H9 (cell line): ENCODE measurements at regions not wholly inside any gene's neighbourhood (a gene's known extent, or its start where the extent isn't known, plus 50 kb on each side); places are given as distances from the start of the nearest gene placed in this dataset.

Experiments used
- DNase-seq: peaks from one replicate; pipeline ENCODE4 v3.0.0-alpha.2; 2017
- H2AFZ ChIP-seq: one replicate; pipeline ENCODE4 v1.6.1; 2013; ENCODE audit warnings: mild to moderate bottlenecking, low read length, control low read depth, moderate library complexity
- H2AK5ac ChIP-seq: 2 replicates; pipeline ENCODE4 v1.6.1; 2013; ENCODE audit warnings: low read length, control low read depth, mixed read lengths; ENCODE audit not compliant: insufficient read length
- H2BK120ac ChIP-seq: one replicate; pipeline ENCODE4 v1.6.1; 2013; ENCODE audit warnings: low read depth, mild to moderate bottlenecking, low read length, control low read depth, inconsistent platforms; ENCODE audit not compliant: poor library complexity, severe bottlenecking
- H2BK12ac ChIP-seq: 2 replicates; pipeline ENCODE4 v1.6.1; 2013; ENCODE audit warnings: low read length, control low read depth, mixed read lengths, low read depth; ENCODE audit not compliant: insufficient read length
- H2BK15ac ChIP-seq: 2 replicates; pipeline ENCODE4 v1.6.1; 2013; ENCODE audit warnings: low read depth, low read length, control low read depth
- H2BK20ac ChIP-seq: one replicate; pipeline ENCODE4 v1.6.1; 2013; ENCODE audit warnings: low read depth, mild to moderate bottlenecking, low read length, control low read depth, inconsistent platforms; ENCODE audit not compliant: poor library complexity, severe bottlenecking
- H2BK5ac ChIP-seq: 2 replicates; pipeline ENCODE4 v1.6.1; 2013; ENCODE audit warnings: low read length, control low read depth, mixed read lengths; ENCODE audit not compliant: insufficient read length
- H3K14ac ChIP-seq: 2 replicates; pipeline ENCODE4 v1.6.1; 2013; ENCODE audit warnings: low read length, control low read depth; ENCODE audit not compliant: insufficient read depth
- H3K18ac ChIP-seq: 2 replicates; pipeline ENCODE4 v1.6.1; 2013; ENCODE audit warnings: low read depth, mild to moderate bottlenecking, mixed read lengths, low read length, control low read depth; ENCODE audit not compliant: insufficient read length
- H3K23ac ChIP-seq: 2 replicates; pipeline ENCODE4 v1.6.1; 2013; ENCODE audit warnings: low read length, control low read depth, mixed read lengths, low read depth; ENCODE audit not compliant: insufficient read length
- H3K23me2 ChIP-seq: 2 replicates; pipeline ENCODE4 v1.6.1; 2013; ENCODE audit warnings: low read depth, mild to moderate bottlenecking, mixed read lengths, low read length, control low read depth; ENCODE audit not compliant: insufficient read length, poor library complexity, severe bottlenecking
- H3K27ac ChIP-seq: 2 replicates; pipeline ENCODE4 v1.5.1; 2013; ENCODE audit warnings: low read length, control low read depth, mixed read lengths, low read depth; ENCODE audit not compliant: insufficient read length
- H3K27me3 ChIP-seq: 2 replicates; pipeline ENCODE4 v1.6.1; 2013; ENCODE audit warnings: low read length, control low read depth, inconsistent platforms; ENCODE audit not compliant: insufficient read depth
- H3K4ac ChIP-seq: 2 replicates; pipeline ENCODE4 v1.6.1; 2013; ENCODE audit warnings: low read depth, mild to moderate bottlenecking, control low read depth, inconsistent platforms, low read length, moderate library complexity
- H3K4me1 ChIP-seq: 2 replicates; pipeline ENCODE4 v1.6.1; 2013; ENCODE audit warnings: low read length, control low read depth, inconsistent platforms; ENCODE audit not compliant: insufficient read depth
- H3K4me2 ChIP-seq: 2 replicates; pipeline ENCODE4 v1.6.1; 2013; ENCODE audit warnings: low read length, control low read depth, mixed read lengths; ENCODE audit not compliant: insufficient read length, insufficient read depth
- H3K56ac ChIP-seq: 2 replicates; pipeline ENCODE4 v1.6.1; 2013; ENCODE audit warnings: low read depth, mild to moderate bottlenecking, mixed read lengths, low read length, control low read depth; ENCODE audit not compliant: insufficient read length
- H3K79me1 ChIP-seq: 2 replicates; pipeline ENCODE4 v1.6.1; 2013; ENCODE audit warnings: low read depth, mild to moderate bottlenecking, moderate library complexity, low read length, control low read depth, inconsistent platforms; ENCODE audit not compliant: insufficient read depth, poor library complexity, severe bottlenecking
- H3K79me2 ChIP-seq: 2 replicates; pipeline ENCODE4 v1.6.1; 2013; ENCODE audit warnings: low read length, control low read depth, inconsistent platforms; ENCODE audit not compliant: insufficient read depth
- H3K9ac ChIP-seq: 2 replicates; pipeline ENCODE4 v1.6.1; 2013; ENCODE audit warnings: low read length, control low read depth, mixed read lengths; ENCODE audit not compliant: insufficient read length; ENCODE audit errors: extremely low read depth
- H3K9me3 ChIP-seq: one replicate; pipeline ENCODE4 v1.6.1; 2013; ENCODE audit warnings: low read depth, low read length, inconsistent platforms; ENCODE audit not compliant: control insufficient read depth
- H3T11ph ChIP-seq: one replicate; pipeline ENCODE4 v1.6.1; 2013; ENCODE audit warnings: mild to moderate bottlenecking, low read length, control low read depth, inconsistent platforms
- H4K20me1 ChIP-seq: one replicate; pipeline ENCODE4 v1.6.1; 2013; ENCODE audit not compliant: control insufficient read depth, insufficient read length, insufficient read depth
- H4K5ac ChIP-seq: 2 replicates; pipeline ENCODE4 v1.6.1; 2013; ENCODE audit warnings: low read depth, mild to moderate bottlenecking, mixed read lengths, low read length, control low read depth; ENCODE audit not compliant: insufficient read length
- H4K8ac ChIP-seq: replicated peaks from 2 replicates; pipeline ENCODE4 v1.6.1; 2013; ENCODE audit warnings: low read length, control low read depth, mixed read lengths, low read depth; ENCODE audit not compliant: insufficient read length
- H4K91ac ChIP-seq: 2 replicates; pipeline ENCODE4 v1.6.1; 2013; ENCODE audit warnings: low read depth, mild to moderate bottlenecking, moderate library complexity, mixed read lengths, low read length, control low read depth; ENCODE audit not compliant: insufficient read length
- H3K27ac Mint-ChIP-seq, 3 experiments: 2 replicates in 2 of 3; 3 replicates in 1 of 3; pipeline ENCODE4 v1.8.0; 2020 to 2021; ENCODE audit warnings: mixed read lengths in 3 of 3, mild to moderate bottlenecking in 1 of 3, moderate library complexity in 1 of 3
- H3K27me3 Mint-ChIP-seq: 2 replicates; pipeline ENCODE4 v1.8.0; 2021; ENCODE audit warnings: low read depth, mild to moderate bottlenecking, moderate library complexity, mixed read lengths
- H3K36me3 Mint-ChIP-seq, 3 experiments: 2 replicates in 2 of 3; 3 replicates in 1 of 3; pipeline ENCODE4 v1.8.0; 2020 to 2021; ENCODE audit warnings: low read depth in 3 of 3, mixed read lengths in 3 of 3; ENCODE audit not compliant: insufficient read depth in 1 of 3
- H3K4me1 Mint-ChIP-seq, 2 experiments: 2 replicates each; pipeline ENCODE4 v1.8.0; 2020; ENCODE audit warnings: mixed read lengths in 2 of 2
- H3K4me3 Mint-ChIP-seq, 2 experiments: 2 replicates in 1 of 2; 3 replicates in 1 of 2; pipeline ENCODE4 v1.8.0; 2020 to 2021; ENCODE audit warnings: mild to moderate bottlenecking in 2 of 2, mixed read lengths in 2 of 2, moderate library complexity in 1 of 2
- H3K9me3 Mint-ChIP-seq, 2 experiments: 2 replicates in 1 of 2; 3 replicates in 1 of 2; pipeline ENCODE4 v1.8.0; 2020; ENCODE audit warnings: mild to moderate bottlenecking in 2 of 2, mixed read lengths in 2 of 2, moderate library complexity in 1 of 2
- WGBS: extraction: QIAGEN DNeasy Blood & Tissue Kit; methylation state at CpG from one replicate; pipeline ENCODE4 v1.1.7; 2013; ENCODE audit warnings: missing lambda C conversion rate, low lambda C conversion rate, mixed read lengths; ENCODE audit not compliant: insufficient read length; ENCODE audit errors: extremely low coverage; 5-methylcytosine and 5-hydroxymethylcytosine counted together
- TF ChIP-seq, protein P1 (sequence below): fragments of 200-600 bp; sonication (generic); conservative IDR thresholded peaks from 3 replicates; pipeline ENCODE4 v1.8.0; 2021; ENCODE audit warnings: antibody characterized with exemption, mild to moderate bottlenecking

DNA sequence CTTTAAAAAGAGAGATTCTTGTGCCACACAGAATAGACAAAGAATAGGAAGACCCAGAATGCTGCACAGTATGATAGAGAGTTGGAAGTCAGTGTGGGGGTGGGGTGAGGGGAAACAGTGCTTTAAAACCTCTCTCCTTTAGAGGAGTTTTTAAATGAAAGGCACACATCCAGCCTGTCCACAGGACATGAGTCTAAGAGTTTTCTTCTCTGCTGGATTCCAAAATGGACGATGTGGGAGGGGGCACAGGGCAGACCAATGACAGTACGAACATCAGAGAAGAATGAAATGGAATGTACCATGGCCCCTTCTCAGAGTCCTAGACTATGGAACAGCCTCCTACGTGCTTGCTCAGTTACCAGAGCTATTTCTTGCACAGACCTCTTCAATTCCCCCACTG lies 458.2 kb upstream of the DAB1 start:
- no peak overlapping the region for H3K14ac ChIP-seq
- no peak overlapping the region for H2BK5ac ChIP-seq
- H2BK12ac ChIP-seq = no peak overlapping the region
- H3K4me2 ChIP-seq = no peak overlapping the region
- no peaks in the 10 kb centered on the region for H4K20me1 ChIP-seq
- no peak overlapping the region for H3K27ac Mint-ChIP-seq
- no peaks in the 10 kb centered on the region for H3K79me2 ChIP-seq
- H2BK15ac ChIP-seq = no peak overlapping the region
- no peak overlapping the region for H2BK20ac ChIP-seq
- H4K8ac ChIP-seq = no peak overlapping the region
- H3K79me1 ChIP-seq = no peaks in the 10 kb centered on the region
- H3K27ac ChIP-seq = no peak overlapping the region
- H4K5ac ChIP-seq = no peak overlapping the region
- H2AK5ac ChIP-seq = no peak overlapping the region
- H3K36me3 Mint-ChIP-seq = no peaks in the 10 kb centered on the region; a peak in 1 of 7 replicates
- no peak overlapping the region for H4K91ac ChIP-seq
- no peak overlapping the region for H2BK120ac ChIP-seq
- H3K56ac ChIP-seq = no peak overlapping the region
- no peaks in the 10 kb centered on the region for H3K27me3 ChIP-seq
- H3K9me3 Mint-ChIP-seq = no peaks in the 10 kb centered on the region
- TF ChIP-seq, protein P1, sequence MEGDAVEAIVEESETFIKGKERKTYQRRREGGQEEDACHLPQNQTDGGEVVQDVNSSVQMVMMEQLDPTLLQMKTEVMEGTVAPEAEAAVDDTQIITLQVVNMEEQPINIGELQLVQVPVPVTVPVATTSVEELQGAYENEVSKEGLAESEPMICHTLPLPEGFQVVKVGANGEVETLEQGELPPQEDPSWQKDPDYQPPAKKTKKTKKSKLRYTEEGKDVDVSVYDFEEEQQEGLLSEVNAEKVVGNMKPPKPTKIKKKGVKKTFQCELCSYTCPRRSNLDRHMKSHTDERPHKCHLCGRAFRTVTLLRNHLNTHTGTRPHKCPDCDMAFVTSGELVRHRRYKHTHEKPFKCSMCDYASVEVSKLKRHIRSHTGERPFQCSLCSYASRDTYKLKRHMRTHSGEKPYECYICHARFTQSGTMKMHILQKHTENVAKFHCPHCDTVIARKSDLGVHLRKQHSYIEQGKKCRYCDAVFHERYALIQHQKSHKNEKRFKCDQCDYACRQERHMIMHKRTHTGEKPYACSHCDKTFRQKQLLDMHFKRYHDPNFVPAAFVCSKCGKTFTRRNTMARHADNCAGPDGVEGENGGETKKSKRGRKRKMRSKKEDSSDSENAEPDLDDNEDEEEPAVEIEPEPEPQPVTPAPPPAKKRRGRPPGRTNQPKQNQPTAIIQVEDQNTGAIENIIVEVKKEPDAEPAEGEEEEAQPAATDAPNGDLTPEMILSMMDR = no peak
- no peak overlapping the region for H3K4ac ChIP-seq
- no peaks in the 10 kb centered on the region for H3K9me3 ChIP-seq
- no peaks in the 10 kb centered on the region for H3K23me2 ChIP-seq
- H3K4me1 Mint-ChIP-seq = peaks cover 6 to 15% of the 10 kb centered on the region in 2 experiments; a peak in 2 of 4 replicates
- H3K18ac ChIP-seq = no peak overlapping the region
- no CpG with 5 or more reads among the region's 3 CpGs for WGBS
- no peak overlapping the region for H3K23ac ChIP-seq
- H2AFZ ChIP-seq = no peak overlapping the region
- no peak overlapping the region for H3K9ac ChIP-seq
- no peak overlapping the region for H3K4me3 Mint-ChIP-seq
- no peak for DNase-seq
- H3K4me1 ChIP-seq = no peaks in the 10 kb centered on the region
- H3K27me3 Mint-ChIP-seq = no peaks in the 10 kb centered on the region
- no peak overlapping the region for H3T11ph ChIP-seq
